Body of pancreas (tissue), 4 donors: ENCODE measurements at regions not wholly inside any gene's neighbourhood (a gene's known extent, or its start where the extent isn't known, plus 50 kb on each side); places are given as distances from the start of the nearest gene placed in this dataset.

Experiments used
- ATAC-seq: fragments of 150-250 bp; one replicate; pipeline ENCODE4 v1.9.1; 2016
- DNase-seq, 4 donors: peaks; one replicate each; pipeline ENCODE4 v3.0.0-alpha.2; 2019
- H3K27ac ChIP-seq, 4 donors: fragments of 200-600 bp; sonication (generic); 1 replicate in 3 of 4; 2 replicates in 1 of 4; pipeline versions ENCODE4 v1.5.1 to v1.6.1; 2016 to 2019; ENCODE audit warnings: mild to moderate bottlenecking in 1 of 4, mixed read lengths in 1 of 4, moderate library complexity in 1 of 4
- H3K27me3 ChIP-seq, 2 donors: fragments of 200-600 bp; sonication (generic); one replicate each; pipeline ENCODE4 v1.6.0; 2016; ENCODE audit warnings: mild to moderate bottlenecking in 1 of 2
- H3K36me3 ChIP-seq, 2 donors: fragments of 200-600 bp; sonication (generic); replicated peaks in 1 of 2; 2 replicates each; pipeline ENCODE4 v1.5.1; 2016; ENCODE audit warnings: low read depth in 2 of 2; ENCODE audit not compliant: insufficient read depth in 1 of 2
- H3K4me1 ChIP-seq: fragments of 200-600 bp; sonication (generic); one replicate; pipeline ENCODE4 v1.6.0; 2016
- H3K4me3 ChIP-seq, 2 donors: fragments of 200-600 bp; sonication (generic); 1 replicate in 1 of 2; 2 replicates in 1 of 2; pipeline ENCODE4 v1.5.1; 2016 to 2019
- H3K9me3 ChIP-seq, 3 donors: fragments of 200-600 bp; sonication (generic); 1 replicate in 2 of 3; 2 replicates in 1 of 3; pipeline ENCODE4 v1.5.1; 2016
- CTCF ChIP-seq, 7 experiments: fragments of 450-650 bp in 4 of 7; fragments of 200-600 bp in 3 of 7; sonication (generic) in 3 of 7; IDR thresholded peaks; one replicate each; pipeline ENCODE4 v1.5.1; 2016 to 2019; ENCODE audit warnings: antibody characterized with exemption in 7 of 7
- POLR2A ChIP-seq, 3 donors: fragments of 450-650 bp; IDR thresholded peaks; one replicate each; pipeline ENCODE4 v1.6.1; 2016; ENCODE audit warnings: antibody characterized with exemption in 3 of 3, mild to moderate bottlenecking in 2 of 3
- WGBS, 2 donors: methylation state at CpG; one replicate each; pipeline ENCODE4 v1.1.5; 2017; 5-methylcytosine and 5-hydroxymethylcytosine counted together
- intact Hi-C: fragments of 100-400 bp; cut with DNase I; formaldehyde crosslinking; loops from one replicate; pipeline ENCODE4 v1.15.1; 2023

- H3K4me3 ChIP-seq = no peak overlapping the region
- DNase-seq (no peak), ATAC-seq (no peak)
- H3K9me3 ChIP-seq = no peaks in the 10 kb centered on the region
- intact Hi-C loops = no loop called here
- H3K36me3 ChIP-seq = no peaks in the 10 kb centered on the region
- WGBS, 2 donors = 81 to 84% methylated on average over 5 to 7 of the region's 7 CpGs
- H3K27me3 ChIP-seq = no peaks in the 10 kb centered on the region
- H3K4me1 ChIP-seq = no peaks in the 10 kb centered on the region
- H3K27ac ChIP-seq = no peak overlapping the region
- TF ChIP-seq CTCF (IDR thresholded peaks at IDR 0.05) = no peak
- no peak for TF ChIP-seq POLR2A (IDR thresholded peaks at IDR 0.05)
These were observed 224.9 kb downstream of the PTPRU start for GRCh38 chr1:29461115-29461739.

- H3K36me3 ChIP-seq = no peaks in the 10 kb centered on the region
- intact Hi-C loops = no loop called here
These were observed 224.4 kb downstream of the PTPRU start for GRCh38 chr1:29460694-29461093.

GRCh38 chr1:29460041-29460610 lies 223.8 kb downstream of the PTPRU start:
- no peak for TF ChIP-seq CTCF (IDR thresholded peaks at IDR 0.05)
- no peak for TF ChIP-seq POLR2A (IDR thresholded peaks at IDR 0.05)
- ATAC-seq (no peak), DNase-seq (no peak)

More at GRCh38 chr1:29460694-29461093, 224.4 kb downstream of the PTPRU start:
- Histone ChIP-seq H3K27ac (no peak overlapping the region), H3K27me3 (no peaks in the 10 kb centered on the region), H3K9me3 (no peaks in the 10 kb centered on the region), H3K4me3 (no peak overlapping the region), H3K4me1 (no peaks in the 10 kb centered on the region)
- DNase-seq (no peak), ATAC-seq (no peak)
- TF ChIP-seq POLR2A (IDR thresholded peaks at IDR 0.05) (no peak), CTCF (IDR thresholded peaks at IDR 0.05) (no peak)

GRCh38 chr1:29459620-29459945 lies 223.3 kb downstream of the PTPRU start:
- no peaks in the 10 kb centered on the region for H3K36me3 ChIP-seq
- no peaks in the 10 kb centered on the region for H3K9me3 ChIP-seq
- TF ChIP-seq POLR2A (IDR thresholded peaks at IDR 0.05) (no peak), CTCF (IDR thresholded peaks at IDR 0.05) (no peak)
- intact Hi-C loops = no loop called here
- no peaks in the 10 kb centered on the region for H3K4me1 ChIP-seq
- ATAC-seq (no peak), DNase-seq (no peak)
- H3K27ac ChIP-seq = no peak overlapping the region
- no peak overlapping the region for H3K4me3 ChIP-seq
- 66 to 69% methylated on average over 6 of the region's 6 CpGs for WGBS, 2 donors
- H3K27me3 ChIP-seq = no peaks in the 10 kb centered on the region

More at GRCh38 chr1:29460041-29460610, 223.8 kb downstream of the PTPRU start:
- H3K4me3 ChIP-seq = no peak overlapping the region
- no peaks in the 10 kb centered on the region for H3K36me3 ChIP-seq
- no peak overlapping the region for H3K27ac ChIP-seq
- 20 to 49% methylated on average over 2 to 4 of the region's 4 CpGs for WGBS, 2 donors
- no peaks in the 10 kb centered on the region for H3K27me3 ChIP-seq
- intact Hi-C loops = no loop called here
- H3K4me1 ChIP-seq = no peaks in the 10 kb centered on the region
- no peaks in the 10 kb centered on the region for H3K9me3 ChIP-seq
